IgD-negative memory B cell (primary cell): ENCODE measurements at regions not wholly inside any gene's neighbourhood (a gene's known extent, or its start where the extent isn't known, plus 50 kb on each side); places are given as distances from the start of the nearest gene placed in this dataset.

Source experiments
- H3K27ac Mint-ChIP-seq, 3 donors: one replicate each; pipeline ENCODE4 v1.8.0; 2020 to 2022; ENCODE audit warnings: mild to moderate bottlenecking in 3 of 3, mixed read lengths in 3 of 3, moderate library complexity in 1 of 3
- H3K27me3 Mint-ChIP-seq: one replicate; pipeline ENCODE4 v1.8.0; 2021; ENCODE audit warnings: mixed read lengths
- H3K36me3 Mint-ChIP-seq: one replicate; pipeline ENCODE4 v1.8.0; 2020; ENCODE audit warnings: mild to moderate bottlenecking, mixed read lengths
- H3K4me1 Mint-ChIP-seq, 3 donors: one replicate each; pipeline ENCODE4 v1.8.0; 2020 to 2022; ENCODE audit warnings: mixed read lengths in 3 of 3, mild to moderate bottlenecking in 1 of 3
- H3K4me3 Mint-ChIP-seq, 4 donors: one replicate each; pipeline ENCODE4 v1.8.0; 2020 to 2022; ENCODE audit warnings: mild to moderate bottlenecking in 4 of 4, mixed read lengths in 4 of 4, moderate library complexity in 3 of 4
- H3K9me3 Mint-ChIP-seq, 3 donors: one replicate each; pipeline ENCODE4 v1.8.0; 2020 to 2021; ENCODE audit warnings: mixed read lengths in 3 of 3, mild to moderate bottlenecking in 1 of 3

- Mint-ChIP-seq H3K27ac (no peak overlapping the region), H3K36me3 (no peaks in the 10 kb centered on the region), H3K9me3 (no peaks in the 10 kb centered on the region), H3K4me1 (peaks cover 0 to 2% (median 0%) of the 10 kb centered on the region in 3 donors), H3K27me3 (no peaks in the 10 kb centered on the region), H3K4me3 (no peak overlapping the region)
Observed at GRCh38 chr12:46131732-46132469, 136.9 kb downstream of the SLC38A1 start.

GRCh38 chr12:46127656-46128055 is 137.3 kb upstream of the SCAF11 start:
- H3K9me3 Mint-ChIP-seq, result no peaks in the 10 kb centered on the region
- no peaks in the 10 kb centered on the region for H3K36me3 Mint-ChIP-seq
- H3K4me3 Mint-ChIP-seq, result no peak overlapping the region
- H3K4me1 Mint-ChIP-seq, result peaks cover 0 to 5% (median 5%) of the 10 kb centered on the region in 3 donors
- peaks cover 1% of the 10 kb centered on the region for H3K27me3 Mint-ChIP-seq
- H3K27ac Mint-ChIP-seq, result no peak overlapping the region

GRCh38 chr12:46126050-46126727 is 135.8 kb upstream of the SCAF11 start:
- peak overlapping the region in 1 of 4 donors; percentile 57 for H3K4me3 Mint-ChIP-seq

GRCh38 chr12:46124848-46125619 is 134.7 kb upstream of the SCAF11 start:
- Mint-ChIP-seq H3K9me3 (no peaks in the 10 kb centered on the region), H3K27ac (peak overlapping the region in 1 of 3 donors; percentile 54), H3K4me1 (peaks cover 0 to 5% (median 4%) of the 10 kb centered on the region in 3 donors), H3K36me3 (no peaks in the 10 kb centered on the region), H3K4me3 (peak overlapping the region in 1 of 4 donors; percentile 61), H3K27me3 (peaks cover 1% of the 10 kb centered on the region)

More at GRCh38 chr12:46126050-46126727, 135.8 kb upstream of the SCAF11 start:
- Mint-ChIP-seq H3K27me3 (peaks cover 1% of the 10 kb centered on the region), H3K36me3 (no peaks in the 10 kb centered on the region), H3K27ac (no peak overlapping the region), H3K4me1 (peaks cover 0 to 5% (median 4%) of the 10 kb centered on the region in 3 donors), H3K9me3 (no peaks in the 10 kb centered on the region)

- no peaks in the 10 kb centered on the region for H3K36me3 Mint-ChIP-seq
- no peaks in the 10 kb centered on the region for H3K9me3 Mint-ChIP-seq
- H3K4me3 Mint-ChIP-seq, result no peak overlapping the region
- H3K27me3 Mint-ChIP-seq, result peaks cover 3% of the 10 kb centered on the region
- H3K27ac Mint-ChIP-seq, result no peak overlapping the region
- H3K4me1 Mint-ChIP-seq, result peaks cover 0 to 5% (median 4%) of the 10 kb centered on the region in 3 donors
Observed at GRCh38 chr12:46124132-46124847, 133.9 kb upstream of the SCAF11 start.

GRCh38 chr12:46112364-46112763 is 122.0 kb upstream of the SCAF11 start:
- Mint-ChIP-seq H3K9me3 (peaks cover 0 to 7% (median 0%) of the 10 kb centered on the region in 3 donors), H3K27me3 (peaks cover 3% of the 10 kb centered on the region), H3K4me3 (no peak overlapping the region), H3K36me3 (no peaks in the 10 kb centered on the region), H3K4me1 (peaks cover 20 to 31% (median 30%) of the 10 kb centered on the region in 3 donors), H3K27ac (no peak overlapping the region)

- H3K27ac Mint-ChIP-seq, result peak overlapping the region in 1 of 3 donors; percentile 25
- no peak overlapping the region for H3K4me3 Mint-ChIP-seq
- peaks cover 20 to 31% (median 30%) of the 10 kb centered on the region in 3 donors for H3K4me1 Mint-ChIP-seq
- H3K9me3 Mint-ChIP-seq, result peaks cover 0 to 7% (median 0%) of the 10 kb centered on the region in 3 donors
- H3K27me3 Mint-ChIP-seq, result peaks cover 3% of the 10 kb centered on the region
- no peaks in the 10 kb centered on the region for H3K36me3 Mint-ChIP-seq
Observed at GRCh38 chr12:46111715-46112114, 121.3 kb upstream of the SCAF11 start.

- H3K27ac Mint-ChIP-seq, result peak overlapping the region in 1 of 3 donors; percentile 25
- H3K4me1 Mint-ChIP-seq, result peaks cover 20 to 31% (median 30%) of the 10 kb centered on the region in 3 donors
- H3K4me3 Mint-ChIP-seq, result peak overlapping the region in 2 of 4 donors; percentile 13 to 20
- H3K36me3 Mint-ChIP-seq, result no peaks in the 10 kb centered on the region
- H3K27me3 Mint-ChIP-seq, result peaks cover 3% of the 10 kb centered on the region
- peaks cover 0 to 7% (median 0%) of the 10 kb centered on the region in 3 donors for H3K9me3 Mint-ChIP-seq
Observed at GRCh38 chr12:46110928-46111699, 120.7 kb upstream of the SCAF11 start.

- peaks cover 3% of the 10 kb centered on the region for H3K27me3 Mint-ChIP-seq
- peak overlapping the region in 1 of 3 donors; percentile 64 for H3K27ac Mint-ChIP-seq
- no peaks in the 10 kb centered on the region for H3K36me3 Mint-ChIP-seq
- H3K4me3 Mint-ChIP-seq, result peak overlapping the region in 1 of 4 donors; percentile 77
- peaks cover 20 to 31% (median 30%) of the 10 kb centered on the region in 3 donors for H3K4me1 Mint-ChIP-seq
- peaks cover 0 to 7% (median 0%) of the 10 kb centered on the region in 3 donors for H3K9me3 Mint-ChIP-seq
Observed at GRCh38 chr12:46110223-46110611, 119.8 kb upstream of the SCAF11 start.

GRCh38 chr12:46109343-46110222 is 119.2 kb upstream of the SCAF11 start:
- Mint-ChIP-seq H3K27me3 (peaks cover 3% of the 10 kb centered on the region), H3K27ac (peak overlapping the region; percentile 2 to 36 (median 16)), H3K36me3 (no peaks in the 10 kb centered on the region), H3K4me3 (peak overlapping the region in 3 of 4 donors; percentile 10 to 66 (median 48)), H3K9me3 (peaks cover 0 to 7% (median 0%) of the 10 kb centered on the region in 3 donors), H3K4me1 (peaks cover 20 to 31% (median 30%) of the 10 kb centered on the region in 3 donors)

GRCh38 chr12:46108721-46109120 is 118.3 kb upstream of the SCAF11 start:
- Mint-ChIP-seq H3K9me3 (peaks cover 0 to 7% (median 0%) of the 10 kb centered on the region in 3 donors), H3K27ac (peak overlapping the region; percentile 2 to 25 (median 16)), H3K4me1 (peaks cover 20 to 31% (median 30%) of the 10 kb centered on the region in 3 donors), H3K4me3 (peak overlapping the region in 2 of 4 donors; percentile 10 to 66), H3K36me3 (no peaks in the 10 kb centered on the region), H3K27me3 (no peaks in the 10 kb centered on the region)

GRCh38 chr12:46107591-46107990 is 117.2 kb upstream of the SCAF11 start:
- no peaks in the 10 kb centered on the region for H3K36me3 Mint-ChIP-seq
- H3K27ac Mint-ChIP-seq, result no peak overlapping the region
- peaks cover 20 to 31% (median 30%) of the 10 kb centered on the region in 3 donors for H3K4me1 Mint-ChIP-seq
- H3K27me3 Mint-ChIP-seq, result no peaks in the 10 kb centered on the region
- peaks cover 0 to 5% (median 0%) of the 10 kb centered on the region in 3 donors for H3K9me3 Mint-ChIP-seq
- H3K4me3 Mint-ChIP-seq, result no peak overlapping the region

- Mint-ChIP-seq H3K4me3 (no peak overlapping the region), H3K9me3 (no peaks in the 10 kb centered on the region), H3K27ac (no peak overlapping the region), H3K36me3 (no peaks in the 10 kb centered on the region), H3K27me3 (no peaks in the 10 kb centered on the region), H3K4me1 (peaks cover 20 to 21% (median 20%) of the 10 kb centered on the region in 3 donors)
Observed at GRCh38 chr12:46105735-46106134, 115.4 kb upstream of the SCAF11 start.
